ENCODE measurements at regions not wholly inside any gene's neighbourhood (a gene's known extent, or its start where the extent isn't known, plus 50 kb on each side); places are given as distances from the start of the nearest gene placed in this dataset.

DNA sequence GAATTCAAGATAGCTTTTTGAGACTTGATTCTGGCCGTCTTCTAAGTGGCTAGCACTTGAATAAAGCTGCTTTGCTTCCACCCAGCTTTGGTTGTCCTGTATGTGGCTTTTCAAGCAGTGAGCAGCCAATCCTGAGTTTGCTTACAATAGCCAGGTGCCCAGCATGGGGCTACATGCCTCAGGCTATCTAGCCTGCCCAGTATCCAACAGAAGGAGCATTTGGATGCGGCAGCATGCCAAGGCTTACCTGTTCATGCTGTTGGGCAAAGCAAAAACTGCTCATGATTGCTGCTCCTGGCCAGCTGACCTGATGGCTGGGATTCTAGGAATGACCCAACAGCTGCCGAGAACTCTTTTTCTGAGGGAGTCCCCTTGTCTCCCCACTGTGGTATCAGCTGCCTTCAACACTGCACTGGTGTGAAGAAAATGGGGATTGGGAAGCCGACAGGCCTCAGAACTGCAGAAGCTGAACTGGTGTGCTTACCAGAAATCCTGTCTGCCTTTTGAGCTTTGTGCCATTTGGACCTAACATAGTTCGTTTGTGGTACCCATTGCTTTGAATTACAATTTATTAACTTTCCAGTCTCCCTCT, 618.9 kb upstream of the IGFBP3 start:
- TF ChIP-seq POLR2A (IDR thresholded peaks at IDR 0.05): no peak
- TF ChIP-seq, protein P1, sequence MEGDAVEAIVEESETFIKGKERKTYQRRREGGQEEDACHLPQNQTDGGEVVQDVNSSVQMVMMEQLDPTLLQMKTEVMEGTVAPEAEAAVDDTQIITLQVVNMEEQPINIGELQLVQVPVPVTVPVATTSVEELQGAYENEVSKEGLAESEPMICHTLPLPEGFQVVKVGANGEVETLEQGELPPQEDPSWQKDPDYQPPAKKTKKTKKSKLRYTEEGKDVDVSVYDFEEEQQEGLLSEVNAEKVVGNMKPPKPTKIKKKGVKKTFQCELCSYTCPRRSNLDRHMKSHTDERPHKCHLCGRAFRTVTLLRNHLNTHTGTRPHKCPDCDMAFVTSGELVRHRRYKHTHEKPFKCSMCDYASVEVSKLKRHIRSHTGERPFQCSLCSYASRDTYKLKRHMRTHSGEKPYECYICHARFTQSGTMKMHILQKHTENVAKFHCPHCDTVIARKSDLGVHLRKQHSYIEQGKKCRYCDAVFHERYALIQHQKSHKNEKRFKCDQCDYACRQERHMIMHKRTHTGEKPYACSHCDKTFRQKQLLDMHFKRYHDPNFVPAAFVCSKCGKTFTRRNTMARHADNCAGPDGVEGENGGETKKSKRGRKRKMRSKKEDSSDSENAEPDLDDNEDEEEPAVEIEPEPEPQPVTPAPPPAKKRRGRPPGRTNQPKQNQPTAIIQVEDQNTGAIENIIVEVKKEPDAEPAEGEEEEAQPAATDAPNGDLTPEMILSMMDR (IDR thresholded peaks at IDR 0.05): no peak

All from thyroid gland (tissue), 4 donors.